Keratinocyte (primary cell): ENCODE measurements at regions not wholly inside any gene's neighbourhood (a gene's known extent, or its start where the extent isn't known, plus 50 kb on each side); places are given as distances from the start of the nearest gene placed in this dataset.

Source experiments
- EZH2 ChIP-seq: IDR thresholded peaks from one replicate; pipeline ENCODE4 v1.6.1; 2012; ENCODE audit warnings: inconsistent platforms, mild to moderate bottlenecking, low read length, moderate library complexity
- TF ChIP-seq, protein P1 (sequence below), 3 experiments: IDR thresholded peaks in 1 of 3; conservative IDR thresholded peaks in 1 of 3; optimal IDR thresholded peaks in 1 of 3; 2 replicates in 2 of 3; 3 replicates in 1 of 3; pipeline versions ENCODE3 to v1.5.1; 2011; ENCODE audit warnings: low read length in 3 of 3, mild to moderate bottlenecking in 3 of 3, moderate library complexity in 2 of 3, control low read depth in 1 of 3, inconsistent platforms in 1 of 3; ENCODE audit not compliant: insufficient read depth in 2 of 3; ENCODE audit errors: extremely low read depth in 1 of 3

DNA sequence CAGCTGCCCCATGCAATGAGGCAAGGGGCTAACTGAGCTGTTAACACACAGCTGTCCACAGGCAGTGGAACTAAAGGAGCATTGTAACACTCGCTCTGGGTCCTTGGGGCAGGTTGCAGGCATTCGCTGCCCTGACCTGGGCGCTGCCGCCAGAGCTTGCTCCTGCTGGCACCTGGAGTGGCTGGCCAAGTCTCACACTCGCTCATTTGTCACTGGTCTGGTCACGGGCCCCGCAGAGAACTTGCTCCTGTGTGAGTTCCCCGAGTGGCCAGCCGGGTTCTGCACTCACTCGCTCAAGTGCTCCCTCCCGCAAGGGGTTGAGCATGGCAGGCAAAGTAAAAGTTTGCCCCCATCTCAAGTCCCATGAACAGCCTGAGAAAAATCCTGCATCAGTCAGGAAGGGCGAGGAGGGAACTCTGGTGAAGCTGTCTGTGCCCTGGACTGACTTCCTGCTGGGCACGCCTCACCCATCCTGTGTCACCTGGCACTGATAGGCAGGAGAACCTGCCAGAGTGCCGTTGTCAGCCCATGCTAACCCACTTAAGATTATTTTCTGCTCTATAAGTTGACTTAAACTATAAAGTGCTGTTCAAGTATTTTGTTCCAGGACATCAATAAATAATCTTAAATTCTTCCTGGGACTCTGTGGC is 934.8 kb upstream of the GYPC start:
- TF ChIP-seq, protein P1, sequence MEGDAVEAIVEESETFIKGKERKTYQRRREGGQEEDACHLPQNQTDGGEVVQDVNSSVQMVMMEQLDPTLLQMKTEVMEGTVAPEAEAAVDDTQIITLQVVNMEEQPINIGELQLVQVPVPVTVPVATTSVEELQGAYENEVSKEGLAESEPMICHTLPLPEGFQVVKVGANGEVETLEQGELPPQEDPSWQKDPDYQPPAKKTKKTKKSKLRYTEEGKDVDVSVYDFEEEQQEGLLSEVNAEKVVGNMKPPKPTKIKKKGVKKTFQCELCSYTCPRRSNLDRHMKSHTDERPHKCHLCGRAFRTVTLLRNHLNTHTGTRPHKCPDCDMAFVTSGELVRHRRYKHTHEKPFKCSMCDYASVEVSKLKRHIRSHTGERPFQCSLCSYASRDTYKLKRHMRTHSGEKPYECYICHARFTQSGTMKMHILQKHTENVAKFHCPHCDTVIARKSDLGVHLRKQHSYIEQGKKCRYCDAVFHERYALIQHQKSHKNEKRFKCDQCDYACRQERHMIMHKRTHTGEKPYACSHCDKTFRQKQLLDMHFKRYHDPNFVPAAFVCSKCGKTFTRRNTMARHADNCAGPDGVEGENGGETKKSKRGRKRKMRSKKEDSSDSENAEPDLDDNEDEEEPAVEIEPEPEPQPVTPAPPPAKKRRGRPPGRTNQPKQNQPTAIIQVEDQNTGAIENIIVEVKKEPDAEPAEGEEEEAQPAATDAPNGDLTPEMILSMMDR (optimal IDR thresholded peaks at IDR 0.05 in 1 of 3, IDR thresholded peaks at IDR 0.05 in 1 of 3, conservative IDR thresholded peaks at IDR 0.05 in 1 of 3; ENCODE audit: extremely low read depth in 1 of 3, insufficient read depth in 2 of 3, low read length in 3 of 3) = no peak
- no peak for TF ChIP-seq EZH2
